Embryonic facial prominence (tissue), 1 donor: ENCODE measurements at regions not wholly inside any gene's neighbourhood (a gene's known extent, or its start where the extent isn't known, plus 50 kb on each side); places are given as distances from the start of the nearest gene placed in this dataset.

Experiments used
- DNase-seq: peaks from one replicate; pipeline ENCODE4 v3.0.0-alpha.2; 2016; ENCODE audit errors: extremely low spot score

DNA sequence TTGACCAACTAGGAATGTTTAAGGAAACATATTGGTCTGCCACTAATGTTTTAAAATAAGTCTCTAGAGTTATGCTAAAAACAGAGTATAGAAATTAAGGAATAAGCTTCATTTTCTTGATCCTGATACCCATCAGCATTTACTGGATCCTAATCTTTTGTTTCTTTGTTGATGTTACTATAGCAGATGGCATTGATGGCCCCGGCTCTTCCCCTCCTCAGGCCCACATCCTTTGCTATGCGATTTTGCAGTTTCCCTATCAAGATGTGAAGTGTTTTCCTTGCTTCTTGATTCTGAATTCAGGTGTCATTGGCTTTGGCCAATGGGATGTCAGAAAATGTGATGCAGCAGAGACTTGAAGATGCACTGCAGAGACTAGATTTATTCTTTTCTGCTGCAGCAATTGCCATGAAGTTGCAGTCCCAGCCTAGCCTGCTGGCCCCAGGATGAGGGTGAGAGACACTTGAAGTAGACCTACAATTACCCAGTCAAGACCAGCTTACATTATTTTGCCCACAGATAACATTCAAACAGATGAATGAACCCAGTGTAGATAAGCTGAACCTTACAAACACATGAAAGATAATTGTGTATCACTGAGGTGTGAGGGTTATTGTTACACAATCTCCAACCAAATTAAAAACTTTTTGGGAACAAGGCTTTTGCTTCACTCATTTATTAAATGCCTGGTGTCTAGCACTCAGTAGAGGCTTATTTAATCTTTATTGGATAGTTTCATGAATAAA, 115.2 kb upstream of the ITGA4 start:
- no peak for DNase-seq

DNA sequence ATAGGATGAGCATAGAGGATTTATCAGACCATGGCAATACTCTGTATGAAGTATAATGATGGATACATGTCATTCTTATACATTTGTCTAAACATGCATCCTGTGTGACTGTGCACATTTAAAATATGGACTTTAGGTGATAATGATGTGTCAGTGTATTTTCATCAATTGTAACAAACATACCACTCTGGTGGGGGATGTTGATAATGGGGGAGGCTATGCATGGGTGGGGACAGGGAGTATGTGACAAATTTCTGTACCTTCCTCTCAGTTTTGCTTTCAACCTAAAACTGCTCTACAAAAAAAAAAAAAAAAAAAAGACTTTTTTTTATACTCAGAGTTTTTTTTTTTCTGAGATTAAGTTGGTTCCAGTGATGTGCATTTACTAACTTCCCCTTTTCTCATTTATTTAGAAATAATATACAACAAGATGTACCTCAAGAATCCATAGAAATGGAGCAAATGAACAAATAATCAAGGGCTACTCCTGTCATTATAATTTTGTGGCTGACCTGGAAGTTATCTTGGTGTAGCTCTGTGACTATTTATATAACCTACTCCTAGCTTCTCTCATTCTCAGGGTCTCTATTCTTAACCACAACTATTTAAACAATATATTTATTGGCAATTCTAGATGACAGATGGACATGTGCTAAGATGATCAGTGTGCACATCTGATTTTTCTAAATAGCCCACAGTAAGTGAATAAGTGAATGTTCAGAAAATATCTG, 108.9 kb upstream of the ITGA4 start:
- no peak for DNase-seq

DNA sequence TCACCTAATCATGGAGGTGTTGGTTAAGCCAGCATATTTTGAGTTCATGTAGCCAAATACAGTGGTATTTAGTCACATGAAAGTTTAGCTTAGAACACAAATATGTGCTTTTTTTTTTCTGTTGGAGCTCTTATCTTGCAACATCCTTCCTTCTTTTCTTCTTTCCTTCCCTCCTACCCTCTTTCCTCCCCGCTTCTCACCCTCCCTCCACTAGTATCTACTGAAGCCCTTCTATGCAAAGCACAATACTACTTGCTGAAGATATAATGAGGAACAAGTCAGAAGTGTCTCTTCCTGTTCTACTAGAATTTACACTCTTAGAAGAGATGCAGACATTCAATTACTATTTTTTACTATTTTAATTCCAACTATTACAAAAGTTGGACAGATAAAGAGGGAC, 105.0 kb upstream of the ITGA4 start:
- no peak for DNase-seq

DNA sequence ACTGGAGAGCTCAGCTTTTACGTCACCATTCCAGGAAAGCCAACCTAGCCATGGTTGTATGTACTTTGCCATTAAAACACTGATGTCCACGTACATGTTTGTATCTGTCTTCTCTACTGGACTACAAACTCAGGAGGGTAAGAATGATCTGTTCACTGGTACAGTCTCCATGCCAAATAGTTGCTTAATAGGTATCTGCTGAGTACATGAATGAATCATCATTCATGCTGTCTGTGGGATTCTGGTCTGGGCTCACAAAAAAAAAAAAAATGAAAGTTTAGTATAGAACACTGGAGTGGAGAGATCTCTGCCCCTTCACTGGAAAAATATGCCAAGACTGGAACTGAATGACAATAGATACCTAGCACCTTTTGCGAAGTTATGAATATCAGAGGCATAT, 102.6 kb upstream of the ITGA4 start:
- DNase-seq, result no peak

DNA sequence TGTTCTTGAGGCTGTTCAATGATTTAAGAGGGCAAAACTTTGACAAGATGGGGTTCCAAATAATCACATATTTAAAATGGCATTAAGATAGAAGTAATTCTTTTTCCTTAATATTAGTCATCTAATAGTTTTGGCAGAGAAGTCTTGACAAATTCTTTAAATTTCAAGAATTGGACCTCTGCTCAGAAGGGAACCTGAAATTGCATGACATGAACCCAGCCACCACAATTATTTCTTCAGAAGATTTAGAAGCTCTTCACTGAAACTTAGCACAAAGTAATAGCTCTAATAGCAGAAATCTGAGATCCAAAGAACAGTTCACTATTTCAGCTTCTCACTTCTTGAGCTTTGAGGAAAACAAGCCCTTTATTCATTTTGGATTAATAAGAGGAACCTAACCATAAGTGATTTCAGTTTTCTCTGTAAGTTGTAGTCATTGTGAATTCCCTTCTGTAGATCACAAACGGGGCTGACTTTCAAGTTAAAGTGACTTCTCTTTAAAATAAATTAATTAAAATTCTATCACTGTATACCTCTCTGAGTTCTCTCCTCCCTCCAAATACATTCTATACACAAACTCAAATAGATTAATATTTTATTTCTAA, 100.6 kb upstream of the ITGA4 start:
- no peak for DNase-seq

DNA sequence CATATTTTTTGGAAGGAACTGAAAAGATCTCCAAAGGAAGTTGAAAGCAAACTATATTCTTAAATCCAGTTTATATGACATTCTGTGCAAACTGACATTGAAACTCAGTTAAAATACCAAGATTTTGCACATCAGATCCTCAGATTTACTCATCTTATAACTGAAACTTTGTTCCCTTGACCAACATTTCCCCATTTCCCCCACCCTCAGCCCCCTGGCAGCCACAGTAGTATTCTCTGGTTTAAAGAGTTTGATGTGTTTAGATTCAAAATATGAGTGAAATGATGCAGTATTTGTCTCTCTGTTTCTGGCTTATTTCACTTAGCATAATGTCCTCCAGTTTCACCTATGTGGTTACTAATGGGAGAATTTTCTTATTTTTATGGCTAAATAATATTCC, 99.2 kb upstream of the ITGA4 start:
- no peak for DNase-seq

DNA sequence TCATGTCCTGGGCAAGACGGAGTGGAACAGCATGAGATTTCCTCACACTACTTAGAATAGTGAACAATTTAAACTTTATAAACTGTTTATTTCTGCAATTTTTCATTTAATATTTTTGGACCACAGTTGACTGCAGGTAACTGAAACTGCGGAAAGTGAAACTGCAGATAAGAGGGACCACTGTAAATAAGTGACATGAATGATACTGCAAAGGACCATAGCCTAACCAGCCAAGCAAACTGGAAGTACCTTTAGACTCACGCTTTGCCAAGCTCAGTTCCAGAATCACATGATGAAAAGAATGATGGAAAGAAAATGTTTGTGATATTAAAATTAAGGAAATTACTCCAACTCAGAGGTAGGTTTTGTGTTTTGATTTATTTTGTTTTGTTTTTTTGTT, 94.6 kb upstream of the ITGA4 start:
- no peak for DNase-seq

DNA sequence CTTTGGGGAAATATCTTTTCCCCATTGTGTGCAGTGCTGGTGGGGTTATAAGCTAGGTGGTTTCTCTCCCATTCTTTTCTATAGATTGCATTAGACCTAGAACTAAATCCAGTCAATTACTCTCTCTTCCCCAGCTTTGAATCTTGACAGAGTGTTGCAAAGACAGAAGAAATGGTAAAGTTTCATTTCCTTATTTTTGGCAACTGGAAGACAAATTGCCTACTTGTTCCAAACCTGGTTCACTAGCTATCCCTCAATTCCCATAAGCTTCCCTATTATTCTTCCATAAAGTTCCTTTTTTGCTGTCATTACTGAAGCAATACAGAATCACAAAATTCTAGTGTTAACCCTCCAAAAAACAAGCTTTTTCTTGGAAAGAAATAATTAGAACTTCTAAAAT, 94.0 kb upstream of the ITGA4 start:
- no peak for DNase-seq

DNA sequence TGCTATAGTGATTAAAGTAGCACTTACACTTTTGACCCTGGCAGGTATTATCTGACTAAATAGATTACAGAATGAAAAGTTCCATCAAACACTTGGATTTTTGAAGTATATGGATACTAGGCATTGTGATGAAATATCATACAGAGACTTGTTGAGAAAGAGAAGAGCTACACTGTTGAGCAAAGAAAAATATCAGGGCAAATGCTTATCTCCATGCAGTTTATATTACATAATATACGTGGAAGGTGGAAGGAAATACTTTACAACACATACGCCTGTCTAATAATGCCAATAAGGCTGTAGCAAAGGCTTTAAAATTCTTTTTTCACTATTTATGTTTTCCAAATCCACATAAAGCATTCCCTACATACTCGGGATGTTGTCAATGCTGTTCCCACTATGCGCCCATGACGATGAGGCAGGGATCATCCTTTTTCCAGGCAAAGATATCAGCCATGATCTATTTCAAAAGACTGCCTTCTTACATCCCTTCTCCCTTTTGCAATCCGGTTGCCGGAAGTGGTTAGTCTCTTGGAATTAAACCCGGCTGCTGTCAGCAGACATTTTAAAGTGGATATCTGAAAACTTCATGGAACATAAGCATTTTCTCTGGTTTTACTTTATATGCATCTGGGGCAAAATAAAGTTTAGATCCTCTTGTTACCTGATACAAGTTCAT, 92.6 kb upstream of the ITGA4 start:
- no peak for DNase-seq

DNA sequence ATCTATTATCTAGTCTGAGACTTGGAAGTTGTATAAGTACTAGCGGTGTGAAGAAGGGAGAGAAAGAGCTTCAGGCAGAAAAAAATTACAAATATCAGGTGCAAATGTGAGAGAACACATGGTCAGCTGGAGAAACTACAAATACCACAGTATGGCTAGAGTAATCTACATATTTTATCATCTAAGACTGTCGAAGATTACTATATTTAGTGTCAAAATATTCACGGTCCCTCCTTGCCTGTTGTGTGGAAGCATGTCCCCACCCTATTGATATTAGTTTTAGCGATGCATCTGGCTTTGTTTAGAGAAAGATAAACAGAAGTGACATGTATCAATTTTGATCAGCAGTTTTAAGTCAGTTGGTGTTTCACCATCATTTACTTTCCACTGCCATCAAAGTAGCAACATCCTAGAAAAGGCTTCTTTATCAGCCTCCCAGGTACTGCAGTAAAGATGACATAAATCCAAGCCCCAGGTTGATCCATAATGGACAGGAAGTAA, 90.5 kb upstream of the ITGA4 start:
- DNase-seq, result no peak

DNA sequence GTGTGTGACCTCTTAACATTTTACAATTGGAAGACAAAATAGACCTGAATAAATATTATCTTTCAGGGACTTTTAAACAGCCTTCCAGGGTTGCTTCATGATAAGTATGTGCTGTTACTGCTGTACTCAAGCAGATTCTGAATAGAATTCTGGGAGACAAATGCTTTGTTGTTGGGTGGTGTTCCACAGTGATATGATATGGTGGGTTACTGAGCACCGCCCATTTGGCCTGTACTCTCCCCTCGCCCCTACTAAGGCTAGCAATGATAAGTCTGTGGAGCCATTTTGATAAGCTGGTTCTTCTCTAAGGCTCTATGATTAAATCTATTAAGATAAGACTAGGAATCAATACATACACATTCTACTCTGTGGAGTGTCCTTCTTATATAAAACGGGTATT, 89.8 kb upstream of the ITGA4 start:
- DNase-seq, result no peak

DNA sequence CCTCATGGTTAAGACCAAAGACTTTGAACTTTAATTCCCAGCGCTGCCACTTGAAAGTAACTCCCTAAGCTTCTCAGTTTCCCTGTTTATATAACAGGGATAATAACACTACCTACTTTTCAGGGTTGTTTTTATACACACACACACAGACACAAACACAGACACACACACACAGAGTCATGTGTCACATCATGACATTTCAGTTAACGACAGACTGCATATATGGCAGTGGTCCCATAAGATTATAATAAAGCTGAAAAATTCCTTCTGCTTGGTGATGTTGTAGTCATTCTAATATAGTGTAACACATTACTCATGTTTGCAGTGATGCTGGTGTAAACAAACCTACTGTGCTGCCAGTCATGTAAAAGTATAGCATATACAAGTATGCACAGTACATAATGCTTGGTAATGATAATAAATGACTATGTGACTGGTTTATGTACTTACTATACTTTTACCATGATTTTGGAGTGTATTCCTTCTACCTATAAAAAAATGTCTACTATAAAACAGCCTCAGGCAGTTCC, 89.2 kb upstream of the ITGA4 start:
- no peak for DNase-seq

DNA sequence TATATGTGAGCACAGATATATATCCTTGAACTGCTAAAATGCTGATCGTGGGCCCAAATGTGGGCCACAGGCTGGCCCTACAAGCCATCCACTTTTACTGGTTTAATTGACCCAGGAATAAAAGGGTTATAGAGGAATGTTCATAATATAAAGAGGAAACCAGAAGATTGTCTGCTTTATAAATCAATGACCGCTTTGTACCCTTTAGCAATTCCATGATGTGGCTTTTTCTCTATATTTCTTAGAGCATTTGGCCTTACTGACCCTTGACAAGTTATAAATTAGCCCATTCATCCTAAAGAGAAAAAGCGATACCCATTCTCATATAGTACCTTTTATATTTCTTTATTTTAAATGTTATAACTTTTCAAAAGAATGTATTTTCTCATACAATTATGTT, 87.1 kb upstream of the ITGA4 start:
- no peak for DNase-seq

DNA sequence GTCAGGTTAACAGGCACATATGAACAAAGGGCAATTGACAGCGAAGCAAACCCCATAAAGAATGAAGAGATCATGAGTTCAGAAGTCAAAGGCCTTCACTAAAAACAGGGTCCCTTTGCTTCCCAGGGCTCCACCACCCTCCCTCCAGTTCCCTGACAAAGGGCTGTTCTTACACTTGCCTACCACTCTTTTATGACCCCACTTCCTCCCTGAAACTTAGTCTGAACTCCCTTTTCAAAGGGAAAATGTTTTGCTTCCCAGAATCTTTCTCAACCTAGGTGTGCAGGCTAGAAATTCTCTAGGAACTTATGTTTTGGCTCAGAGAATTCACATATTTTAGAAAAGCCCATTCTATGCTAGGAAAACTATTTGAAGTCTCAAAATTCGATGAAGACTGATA, 86.0 kb upstream of the ITGA4 start:
- DNase-seq, result no peak

DNA sequence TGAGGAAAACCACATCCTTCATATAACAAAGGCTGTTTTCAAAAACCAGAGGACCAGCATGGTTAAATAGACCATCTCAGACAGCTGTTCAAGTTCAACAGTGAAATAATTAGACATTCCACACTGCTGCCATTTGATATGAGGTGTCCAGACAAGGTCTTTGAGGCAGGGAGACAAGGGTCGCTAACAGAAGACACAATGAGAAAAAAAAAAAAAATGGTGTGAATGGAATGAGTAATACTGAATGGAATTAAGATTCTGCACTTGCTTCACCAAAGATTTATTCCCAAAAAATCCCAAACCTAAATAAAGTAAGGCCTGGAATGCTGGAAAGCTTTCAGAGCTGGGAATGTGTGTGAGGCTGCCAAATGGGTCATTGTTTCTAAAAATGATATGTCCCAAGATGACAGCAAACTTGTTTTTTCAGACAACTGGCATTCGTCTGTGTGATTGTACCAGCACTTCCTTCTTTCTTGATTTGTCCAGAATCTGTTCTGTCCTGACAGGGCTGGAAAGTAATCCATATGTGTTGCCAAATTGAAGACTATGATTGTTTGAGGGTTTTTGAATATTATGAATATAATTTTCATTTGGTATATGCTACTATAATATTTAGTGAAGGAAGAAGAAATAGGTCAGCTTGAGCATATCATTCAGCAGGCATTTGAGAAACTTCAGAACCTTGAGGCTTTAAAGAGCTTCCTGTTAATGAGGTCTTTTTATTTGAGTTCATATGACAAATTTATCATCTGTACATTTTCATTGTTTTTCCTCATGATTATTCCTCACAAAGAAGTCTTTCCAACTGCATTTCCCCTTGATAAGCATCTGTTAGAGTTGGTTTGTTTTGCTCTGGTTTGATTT, 85.2 kb upstream of the ITGA4 start:
- no peak for DNase-seq

DNA sequence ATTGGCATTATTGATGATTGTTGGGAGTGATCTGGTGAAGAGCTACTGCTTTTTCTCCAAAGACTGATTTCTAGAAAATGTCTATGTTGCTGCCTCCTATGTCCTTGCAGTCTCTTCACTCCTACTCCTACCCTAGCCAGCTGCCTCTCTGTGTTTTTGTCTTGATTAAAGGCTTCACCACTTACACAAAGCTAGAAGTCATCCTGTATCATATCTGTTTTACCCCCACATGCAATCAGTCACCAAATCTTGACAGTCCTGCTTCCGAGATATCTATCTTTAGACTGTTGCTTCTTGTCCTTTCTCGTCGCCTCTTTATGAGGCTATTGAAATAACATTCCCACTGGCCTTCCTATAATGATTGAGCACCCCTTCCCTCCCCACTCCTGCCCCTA, 84.5 kb upstream of the ITGA4 start:
- no peak for DNase-seq

DNA sequence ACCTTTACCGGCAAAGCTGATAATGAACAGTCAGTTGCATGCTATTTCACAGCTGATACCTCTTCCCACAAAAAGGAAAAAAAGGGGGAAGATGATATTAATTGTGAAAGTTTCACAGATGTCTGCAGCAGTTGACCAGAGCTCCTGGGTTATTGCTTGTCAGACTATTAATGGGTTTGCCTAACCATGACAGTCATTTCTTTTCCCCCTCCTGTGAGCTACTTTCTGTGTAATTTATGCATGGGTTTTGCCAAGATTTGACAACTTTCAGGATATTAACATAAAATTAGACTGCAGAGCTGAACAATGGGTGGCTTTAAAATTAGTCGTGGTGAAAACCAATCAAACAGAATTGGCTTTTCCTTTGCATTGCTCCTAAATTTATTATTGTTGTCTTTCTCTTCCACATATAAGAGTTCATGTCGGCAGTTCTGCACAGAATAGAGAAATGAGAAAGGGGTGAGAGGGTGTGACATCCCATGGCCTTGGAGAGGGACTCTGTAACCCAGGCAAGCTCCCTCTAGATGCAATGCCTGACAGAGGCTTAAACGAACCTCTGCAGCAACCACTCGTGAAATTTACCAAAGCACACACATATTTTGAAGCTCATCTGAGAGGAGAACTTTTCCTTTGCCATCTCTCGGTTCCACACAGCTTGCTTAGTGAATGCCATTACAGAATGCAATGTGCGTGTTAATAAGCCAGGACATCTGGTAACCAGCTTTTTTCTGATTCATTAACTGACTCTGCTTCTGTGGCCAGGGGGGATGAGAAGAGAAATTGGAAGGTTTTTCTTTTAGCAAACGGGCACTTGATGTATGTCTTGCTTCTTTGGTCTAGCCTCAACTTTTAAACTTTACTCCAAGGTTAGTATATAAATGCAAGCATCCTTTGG, 82.2 kb upstream of the ITGA4 start:
- no peak for DNase-seq

DNA sequence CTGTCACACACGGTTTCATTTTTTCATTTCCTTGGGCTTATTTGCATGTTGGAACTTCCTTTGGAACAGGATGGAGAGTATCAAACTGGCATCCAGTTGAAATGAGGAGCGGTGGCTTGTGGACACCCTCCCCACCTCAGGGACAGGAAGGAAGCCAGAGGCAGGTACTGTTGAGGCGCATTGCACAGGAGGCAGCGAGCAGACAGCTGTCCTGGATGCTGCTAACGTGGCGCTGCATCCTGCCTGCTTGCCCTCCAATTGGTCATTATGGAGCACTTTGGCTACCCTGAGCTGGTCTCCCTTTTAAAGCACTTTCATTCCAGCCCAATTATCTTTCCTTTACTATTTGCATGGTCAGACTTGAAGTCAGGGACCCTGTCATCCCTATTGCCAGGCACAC, 80.7 kb upstream of the ITGA4 start:
- DNase-seq, result no peak

DNA sequence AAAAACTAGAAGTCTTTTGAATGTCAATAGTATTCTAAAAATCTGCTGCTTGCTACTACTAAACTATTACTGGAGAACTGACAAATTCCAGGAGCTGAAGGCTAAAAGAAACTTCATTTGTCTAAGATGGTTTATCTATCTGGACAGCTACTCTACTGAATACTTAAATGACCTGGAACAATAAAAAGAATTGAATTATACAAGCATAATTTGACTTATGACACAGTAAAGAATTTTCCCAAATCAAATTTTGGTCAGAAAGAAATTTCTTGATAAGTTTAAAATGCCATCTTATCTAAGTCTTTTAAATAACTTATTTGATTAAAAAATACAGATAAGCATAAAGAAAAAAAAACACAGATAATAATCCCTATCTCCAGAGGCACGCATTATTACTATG, 80.2 kb upstream of the ITGA4 start:
- no peak for DNase-seq

DNA sequence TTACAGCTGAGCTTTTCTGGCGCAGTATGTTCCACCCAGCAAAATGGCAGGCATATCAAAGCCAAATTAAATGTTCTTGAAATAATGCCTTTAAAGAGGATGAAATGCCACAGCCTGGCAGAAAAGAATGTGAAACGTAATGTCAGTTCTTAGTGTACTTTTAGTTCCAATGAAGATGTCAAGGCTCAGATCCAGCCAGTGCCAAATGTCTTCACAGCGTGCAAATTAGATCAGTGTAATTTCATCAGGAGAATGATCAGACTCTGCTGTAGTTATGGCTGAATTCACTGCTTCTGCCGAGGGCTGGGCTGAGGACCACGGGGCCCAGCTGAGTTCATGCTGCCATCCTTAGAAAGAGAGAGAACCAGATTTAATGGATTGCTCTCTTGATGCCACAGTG, 78.7 kb upstream of the ITGA4 start:
- DNase-seq, result no peak
